Ishikawa (cell line): ENCODE measurements at regions not wholly inside any gene's neighbourhood (a gene's known extent, or its start where the extent isn't known, plus 50 kb on each side); places are given as distances from the start of the nearest gene placed in this dataset.

Source experiments
- CREB1 ChIP-seq: IDR thresholded peaks from 2 replicates; pipeline ENCODE4 v1.6.1; 2012; ENCODE audit warnings: low read depth
- RAD21 ChIP-seq: IDR thresholded peaks from 2 replicates; pipeline ENCODE4 v1.6.1; 2012; ENCODE audit warnings: low read depth
- TCF12 ChIP-seq: IDR thresholded peaks from 2 replicates; pipeline ENCODE4 v1.6.1; 2012; ENCODE audit warnings: low read depth
- YY1 ChIP-seq: IDR thresholded peaks from 2 replicates; pipeline ENCODE4 v1.6.1; 2012; ENCODE audit warnings: low read depth
- ZBTB7A ChIP-seq: IDR thresholded peaks from 2 replicates; pipeline ENCODE4 v1.6.1; 2012; ENCODE audit warnings: low read depth
- TF ChIP-seq, protein P1 (sequence below): IDR thresholded peaks from 2 replicates; pipeline ENCODE4 v1.6.1; 2012

GRCh38 chr16:49918257-49918656 is 62.3 kb upstream of the ZNF423 start:
- TF ChIP-seq RAD21: no peak
- TF ChIP-seq, protein P1, sequence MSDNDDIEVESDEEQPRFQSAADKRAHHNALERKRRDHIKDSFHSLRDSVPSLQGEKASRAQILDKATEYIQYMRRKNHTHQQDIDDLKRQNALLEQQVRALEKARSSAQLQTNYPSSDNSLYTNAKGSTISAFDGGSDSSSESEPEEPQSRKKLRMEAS: no peak
- TF ChIP-seq ZBTB7A: no peak
- TF ChIP-seq TCF12: no peak
- TF ChIP-seq YY1: no peak
- no peak for TF ChIP-seq CREB1
